Fibroblast of lung (primary cell): ENCODE measurements at regions not wholly inside any gene's neighbourhood (a gene's known extent, or its start where the extent isn't known, plus 50 kb on each side); places are given as distances from the start of the nearest gene placed in this dataset.
A peak's percentile ranks its signal among the peaks of the same experiment; 100 is the strongest.

Experiments
- DNase-seq, 2 donors: peaks; one replicate each; pipeline versions ENCODE4 v3.0.0 to v3.0.0-alpha.2; 2010; ENCODE audit warnings: low read depth in 2 of 2
- H2AFZ ChIP-seq: 2 replicates; pipeline ENCODE4 v1.5.1; 2012; ENCODE audit warnings: low read length, control low read depth, inconsistent platforms
- H3K27ac ChIP-seq: 2 replicates; pipeline ENCODE4 v1.5.1; 2011; ENCODE audit warnings: low read length, control low read depth; ENCODE audit not compliant: insufficient read depth
- H3K27me3 ChIP-seq: 2 replicates; pipeline ENCODE4 v1.5.1; 2011; ENCODE audit warnings: mild to moderate bottlenecking, low read length; ENCODE audit not compliant: control insufficient read depth, insufficient read depth
- H3K36me3 ChIP-seq: 2 replicates; pipeline ENCODE4 v1.5.1; 2011; ENCODE audit warnings: low read length; ENCODE audit not compliant: control insufficient read depth, insufficient read depth
- H3K4me1 ChIP-seq: 2 replicates; pipeline ENCODE4 v1.5.1; 2011; ENCODE audit warnings: low read length; ENCODE audit not compliant: control insufficient read depth, insufficient read depth; ENCODE audit errors: extremely low read depth
- H3K4me2 ChIP-seq: 2 replicates; pipeline ENCODE4 v1.5.1; 2011; ENCODE audit warnings: low read length, control low read depth; ENCODE audit not compliant: insufficient read depth; ENCODE audit errors: extremely low read depth
- H3K4me3 ChIP-seq, 4 experiments: fragments of 200-600 bp in 1 of 4; sonication (generic) in 1 of 4; replicated peaks in 1 of 4; 2 replicates each; pipeline ENCODE4 v1.5.1; 2011 to 2016; ENCODE audit warnings: low read length in 4 of 4, low read depth in 3 of 4, mild to moderate bottlenecking in 3 of 4, control low read depth in 2 of 4, inconsistent platforms in 1 of 4, mixed read lengths in 1 of 4; ENCODE audit not compliant: insufficient read depth in 1 of 4; ENCODE audit errors: control extremely low read depth in 1 of 4
- H3K79me2 ChIP-seq: 2 replicates; pipeline ENCODE4 v1.5.1; 2012; ENCODE audit warnings: mild to moderate bottlenecking, low read length, inconsistent platforms; ENCODE audit not compliant: control insufficient read depth, insufficient read depth
- H3K9ac ChIP-seq: 2 replicates; pipeline ENCODE4 v1.5.1; 2011; ENCODE audit warnings: mild to moderate bottlenecking, low read length, control low read depth; ENCODE audit not compliant: insufficient read depth
- H3K9me3 ChIP-seq: 2 replicates; pipeline ENCODE4 v1.5.1; 2012; ENCODE audit warnings: low read depth, low read length; ENCODE audit not compliant: control insufficient read depth, insufficient read depth
- H4K20me1 ChIP-seq: 2 replicates; pipeline ENCODE4 v1.5.1; 2011; ENCODE audit warnings: low read length; ENCODE audit not compliant: control insufficient read depth, insufficient read depth; ENCODE audit errors: extremely low read depth
- EZH2 ChIP-seq: IDR thresholded peaks from 2 replicates; pipeline ENCODE4 v1.5.1; 2012; ENCODE audit warnings: low read length, control low read depth, mild to moderate bottlenecking; ENCODE audit errors: missing control alignments
- TF ChIP-seq, protein P1 (sequence below), 2 donors: IDR thresholded peaks in 1 of 2; conservative IDR thresholded peaks in 1 of 2; 1 replicate in 1 of 2; 2 replicates in 1 of 2; pipeline ENCODE4 v1.5.1; 2011 to 2012; ENCODE audit warnings: low read length in 2 of 2, control low read depth in 1 of 2, inconsistent platforms in 1 of 2, low read depth in 1 of 2, mild to moderate bottlenecking in 1 of 2

- Histone ChIP-seq H3K36me3 (no peaks in the 10 kb centered on the region), H3K27ac (no peak overlapping the region), H3K4me3 (no peak overlapping the region), H3K27me3 (no peaks in the 10 kb centered on the region), H3K79me2 (no peaks in the 10 kb centered on the region), H2AFZ (no peak overlapping the region), H3K9me3 (no peaks in the 10 kb centered on the region), H4K20me1 (no peaks in the 10 kb centered on the region), H3K9ac (no peak overlapping the region), H3K4me1 (no peaks in the 10 kb centered on the region), H3K4me2 (no peak overlapping the region)
- no peak for DNase-seq
- TF ChIP-seq EZH2, result no peak
Measured at GRCh38 chr2:167424803-167425755, 536.8 kb downstream of the XIRP2 start.

GRCh38 chr2:167424221-167424620 is 535.9 kb downstream of the XIRP2 start:
- no peak for DNase-seq
- no peak overlapping the region for H3K27ac ChIP-seq
- no peaks in the 10 kb centered on the region for H3K9me3 ChIP-seq
- H3K36me3 ChIP-seq, result no peaks in the 10 kb centered on the region
- H3K9ac ChIP-seq, result no peak overlapping the region
- no peaks in the 10 kb centered on the region for H3K27me3 ChIP-seq
- H3K4me3 ChIP-seq, result no peak overlapping the region
- no peak overlapping the region for H3K4me2 ChIP-seq
- no peaks in the 10 kb centered on the region for H3K79me2 ChIP-seq
- H2AFZ ChIP-seq, result no peak overlapping the region
- H4K20me1 ChIP-seq, result no peaks in the 10 kb centered on the region
- no peak for TF ChIP-seq EZH2
- H3K4me1 ChIP-seq, result no peaks in the 10 kb centered on the region

DNA sequence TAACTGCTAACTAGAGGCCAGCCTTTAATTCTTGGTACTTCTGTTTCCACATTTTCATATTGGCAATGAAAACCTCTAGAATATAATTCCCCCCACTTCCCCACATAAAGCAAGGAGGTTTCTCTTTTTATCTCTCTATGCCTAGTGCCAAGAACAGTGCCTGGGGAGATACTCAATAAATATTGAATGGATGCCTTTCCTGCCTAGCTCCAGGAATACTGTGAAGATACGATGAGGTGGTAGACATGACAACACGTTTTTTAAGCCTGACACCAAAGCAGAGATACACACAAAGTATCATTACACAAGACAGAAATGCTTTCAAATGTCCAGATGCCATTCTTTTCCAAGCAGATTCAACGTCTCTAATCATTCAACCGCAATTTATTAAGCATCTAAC is 535.5 kb downstream of the XIRP2 start:
- no peaks in the 10 kb centered on the region for H3K79me2 ChIP-seq
- no peak overlapping the region for H3K4me2 ChIP-seq
- H3K9me3 ChIP-seq, result no peaks in the 10 kb centered on the region
- DNase-seq, result no peak
- H3K27ac ChIP-seq, result no peak overlapping the region
- no peak overlapping the region for H3K4me3 ChIP-seq
- H4K20me1 ChIP-seq, result no peaks in the 10 kb centered on the region
- no peak overlapping the region for H3K9ac ChIP-seq
- TF ChIP-seq, protein P1, sequence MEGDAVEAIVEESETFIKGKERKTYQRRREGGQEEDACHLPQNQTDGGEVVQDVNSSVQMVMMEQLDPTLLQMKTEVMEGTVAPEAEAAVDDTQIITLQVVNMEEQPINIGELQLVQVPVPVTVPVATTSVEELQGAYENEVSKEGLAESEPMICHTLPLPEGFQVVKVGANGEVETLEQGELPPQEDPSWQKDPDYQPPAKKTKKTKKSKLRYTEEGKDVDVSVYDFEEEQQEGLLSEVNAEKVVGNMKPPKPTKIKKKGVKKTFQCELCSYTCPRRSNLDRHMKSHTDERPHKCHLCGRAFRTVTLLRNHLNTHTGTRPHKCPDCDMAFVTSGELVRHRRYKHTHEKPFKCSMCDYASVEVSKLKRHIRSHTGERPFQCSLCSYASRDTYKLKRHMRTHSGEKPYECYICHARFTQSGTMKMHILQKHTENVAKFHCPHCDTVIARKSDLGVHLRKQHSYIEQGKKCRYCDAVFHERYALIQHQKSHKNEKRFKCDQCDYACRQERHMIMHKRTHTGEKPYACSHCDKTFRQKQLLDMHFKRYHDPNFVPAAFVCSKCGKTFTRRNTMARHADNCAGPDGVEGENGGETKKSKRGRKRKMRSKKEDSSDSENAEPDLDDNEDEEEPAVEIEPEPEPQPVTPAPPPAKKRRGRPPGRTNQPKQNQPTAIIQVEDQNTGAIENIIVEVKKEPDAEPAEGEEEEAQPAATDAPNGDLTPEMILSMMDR (conservative IDR thresholded peaks at IDR 0.05 in 1 of 2, IDR thresholded peaks at IDR 0.05 in 1 of 2; ENCODE audit: low read depth in 1 of 2, low read length in 2 of 2), result no peak
- no peak for TF ChIP-seq EZH2
- no peaks in the 10 kb centered on the region for H3K4me1 ChIP-seq
- H3K27me3 ChIP-seq, result no peaks in the 10 kb centered on the region
- H3K36me3 ChIP-seq, result no peaks in the 10 kb centered on the region
- H2AFZ ChIP-seq, result no peak overlapping the region

GRCh38 chr2:167420211-167420610 is 531.9 kb downstream of the XIRP2 start:
- no peaks in the 10 kb centered on the region for H3K4me1 ChIP-seq
- no peak overlapping the region for H3K27ac ChIP-seq
- H3K4me3 ChIP-seq, result no peak overlapping the region
- no peak overlapping the region for H3K9ac ChIP-seq
- no peaks in the 10 kb centered on the region for H3K27me3 ChIP-seq
- no peak overlapping the region for H2AFZ ChIP-seq
- no peaks in the 10 kb centered on the region for H3K9me3 ChIP-seq
- H4K20me1 ChIP-seq, result no peaks in the 10 kb centered on the region
- TF ChIP-seq, protein P1 (conservative IDR thresholded peaks at IDR 0.05 in 1 of 2, IDR thresholded peaks at IDR 0.05 in 1 of 2; ENCODE audit: low read depth in 1 of 2, low read length in 2 of 2), result no peak
- no peak for TF ChIP-seq EZH2
- H3K36me3 ChIP-seq, result no peaks in the 10 kb centered on the region
- DNase-seq, result peak; percentile 50 to 67
- no peaks in the 10 kb centered on the region for H3K79me2 ChIP-seq
- H3K4me2 ChIP-seq, result no peak overlapping the region
